Calu3 (cell line): ENCODE measurements at regions not wholly inside any gene's neighbourhood (a gene's known extent, or its start where the extent isn't known, plus 50 kb on each side); places are given as distances from the start of the nearest gene placed in this dataset.

Experiments
- BruUV-seq: library from RNA; stranded (reverse); fragments of 400-500 nt; replicated peaks from 2 replicates; lab custom pipeline; 2021; lab: Mats Ljungman, UMichigan
- CTCF ChIA-PET: fragments of 300-600 bp; sonication (Branson Sonifier 250); formaldehyde crosslinking; loops from one replicate; lab custom pipeline; 2022; ENCODE audit warnings: antibody characterized with exemption; lab: Charles Lee
- DNase-seq: peaks from one replicate; pipeline ENCODE4 v3.0.0; 2022
- H3K27ac Mint-ChIP-seq: one replicate; pipeline ENCODE4 v1.8.0; 2022; ENCODE audit warnings: mixed read lengths; ENCODE audit not compliant: unreplicated experiment
- H3K27me3 Mint-ChIP-seq: one replicate; pipeline ENCODE4 v1.8.0; 2022; ENCODE audit warnings: mixed read lengths; ENCODE audit not compliant: unreplicated experiment
- H3K36me3 Mint-ChIP-seq: one replicate; pipeline ENCODE4 v1.8.0; 2022; ENCODE audit warnings: mild to moderate bottlenecking, moderate library complexity, mixed read lengths; ENCODE audit not compliant: insufficient read depth, unreplicated experiment
- H3K4me1 Mint-ChIP-seq: one replicate; pipeline ENCODE4 v1.8.0; 2022; ENCODE audit warnings: mild to moderate bottlenecking, low read depth, mixed read lengths; ENCODE audit not compliant: unreplicated experiment
- H3K4me3 Mint-ChIP-seq: one replicate; pipeline ENCODE4 v1.8.0; 2022; ENCODE audit warnings: mild to moderate bottlenecking, low read depth, moderate library complexity, mixed read lengths; ENCODE audit not compliant: unreplicated experiment
- H3K9me3 Mint-ChIP-seq: one replicate; pipeline ENCODE4 v1.8.0; 2022; ENCODE audit warnings: low read depth, mixed read lengths; ENCODE audit not compliant: unreplicated experiment
- CTCF ChIP-seq: fragments of 200-600 bp; IDR thresholded peaks from one replicate; pipeline ENCODE4 v1.8.0; 2022; ENCODE audit warnings: antibody characterized with exemption; ENCODE audit not compliant: unreplicated experiment
- intact Hi-C: fragments of 100-400 bp; cut with micrococcal nuclease; formaldehyde crosslinking; loops from one replicate; pipeline ENCODE4 v1.10.0; 2022; ENCODE audit not compliant: unreplicated experiment

- peak; percentile 10 for DNase-seq
- no peaks in the 10 kb centered on the region for H3K4me1 Mint-ChIP-seq
- intact Hi-C loops: no loop called here
- H3K27me3 Mint-ChIP-seq: no peaks in the 10 kb centered on the region
- no peak overlapping the region for H3K27ac Mint-ChIP-seq
- BruUV-seq: no TSS peak
- TF ChIP-seq CTCF: no peak
- H3K4me3 Mint-ChIP-seq: no peak overlapping the region
- H3K36me3 Mint-ChIP-seq: no peaks in the 10 kb centered on the region
- CTCF ChIA-PET: no interaction called here
- no peaks in the 10 kb centered on the region for H3K9me3 Mint-ChIP-seq
Measured at GRCh38 chr3:70608434-70608833, 296.0 kb upstream of the MDFIC2 start.

DNA sequence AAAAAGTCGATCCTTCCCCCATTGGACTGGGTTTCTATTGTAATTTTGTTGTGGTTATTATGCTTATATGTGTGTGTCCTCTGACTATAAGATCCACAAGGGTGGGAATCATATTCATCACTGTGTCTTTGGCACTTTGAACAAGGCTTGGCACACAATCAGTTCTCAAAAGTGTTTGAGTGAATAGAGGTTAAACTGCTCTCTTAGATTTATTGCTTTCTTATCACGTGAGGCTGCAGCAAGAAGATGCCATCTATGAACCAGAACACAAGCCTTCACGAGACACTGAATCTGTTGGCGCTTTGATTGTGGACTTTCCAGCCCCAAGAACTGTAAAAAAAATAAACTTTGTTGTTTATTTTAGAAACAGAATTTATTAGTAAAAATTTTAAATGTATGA, 295.0 kb upstream of the MDFIC2 start:
- DNase-seq: no peak
- no peak overlapping the region for H3K4me3 Mint-ChIP-seq
- H3K36me3 Mint-ChIP-seq: no peaks in the 10 kb centered on the region
- H3K9me3 Mint-ChIP-seq: no peaks in the 10 kb centered on the region
- CTCF ChIA-PET: no interaction called here
- intact Hi-C loops: no loop called here
- no peak for TF ChIP-seq CTCF
- H3K27ac Mint-ChIP-seq: no peak overlapping the region
- no peaks in the 10 kb centered on the region for H3K4me1 Mint-ChIP-seq
- H3K27me3 Mint-ChIP-seq: no peaks in the 10 kb centered on the region
- BruUV-seq: no TSS peak

DNA sequence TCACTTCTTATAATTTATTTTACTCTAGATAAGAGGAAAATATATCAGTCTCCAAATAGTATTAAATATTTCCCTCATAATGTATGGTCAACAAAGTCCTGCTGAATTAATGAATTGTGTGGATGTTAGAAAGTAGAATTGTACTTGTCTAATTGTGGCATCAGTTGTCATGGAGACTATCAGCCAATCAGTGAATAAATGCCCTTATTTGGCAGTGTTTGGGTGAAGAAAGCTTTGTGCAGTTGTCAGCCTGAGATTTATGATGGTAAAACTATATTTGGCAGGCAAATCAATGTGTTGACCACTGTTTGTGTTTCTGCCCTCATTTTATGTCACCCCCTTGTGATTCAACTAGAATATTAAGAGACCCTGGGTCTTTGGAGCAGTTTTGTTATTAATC, 293.6 kb upstream of the MDFIC2 start:
- no peaks in the 10 kb centered on the region for H3K27me3 Mint-ChIP-seq
- H3K9me3 Mint-ChIP-seq: no peaks in the 10 kb centered on the region
- H3K27ac Mint-ChIP-seq: no peak overlapping the region
- no peaks in the 10 kb centered on the region for H3K4me1 Mint-ChIP-seq
- H3K36me3 Mint-ChIP-seq: no peaks in the 10 kb centered on the region
- intact Hi-C loops: no loop called here
- no peak for DNase-seq
- H3K4me3 Mint-ChIP-seq: no peak overlapping the region
- no TSS peak for BruUV-seq
- CTCF ChIA-PET: no interaction called here
- no peak for TF ChIP-seq CTCF

DNA sequence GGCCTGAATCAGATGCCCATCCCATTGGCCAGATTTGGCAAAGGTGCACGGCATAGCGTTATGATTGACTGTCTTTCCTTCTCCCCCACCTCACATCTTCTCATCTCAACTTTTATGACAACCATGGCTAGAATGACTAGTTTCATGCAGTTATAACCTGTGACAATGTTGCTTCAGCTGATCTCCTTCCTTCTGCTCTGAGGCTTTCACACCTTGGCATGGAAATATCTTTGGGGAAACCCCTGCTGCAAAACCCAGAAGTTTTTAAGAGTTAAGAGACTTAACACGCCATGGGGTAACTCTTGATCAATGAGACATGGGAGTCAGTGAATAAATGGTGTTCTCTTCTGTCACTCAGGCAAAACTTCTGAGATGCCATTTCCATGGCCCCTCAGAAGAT, 290.7 kb upstream of the MDFIC2 start:
- no peak overlapping the region for H3K4me3 Mint-ChIP-seq
- intact Hi-C loops: no loop called here
- no peaks in the 10 kb centered on the region for H3K4me1 Mint-ChIP-seq
- CTCF ChIA-PET: no interaction called here
- H3K27me3 Mint-ChIP-seq: no peaks in the 10 kb centered on the region
- H3K9me3 Mint-ChIP-seq: no peaks in the 10 kb centered on the region
- no peak for TF ChIP-seq CTCF
- H3K27ac Mint-ChIP-seq: no peak overlapping the region
- no peak for DNase-seq
- no TSS peak for BruUV-seq
- no peaks in the 10 kb centered on the region for H3K36me3 Mint-ChIP-seq
